HG03159 (cell line): ENCODE measurements at regions not wholly inside any gene's neighbourhood (a gene's known extent, or its start where the extent isn't known, plus 50 kb on each side); places are given as distances from the start of the nearest gene placed in this dataset.
"Not testable (repeated sequence)": the region's sequence is repeated elsewhere in the genome, so short reads cannot be mapped to it uniquely, and the experiment has no call there.

Experiments
- ATAC-seq: cut with Tn5 transposase; IDR thresholded peaks from one replicate; pipeline ENCODE4 v1.9.1; 2021; ENCODE audit warnings: mild to moderate bottlenecking, moderate library complexity; ENCODE audit not compliant: unreplicated experiment

- ATAC-seq = no peak
Measured at GRCh38 chr3:115251509-115251908, 104.4 kb upstream of the ZBTB20 start.

GRCh38 chr3:115252679-115253078, 105.6 kb upstream of the ZBTB20 start:
- ATAC-seq = no peak

GRCh38 chr3:115254492-115255196, 107.6 kb upstream of the ZBTB20 start:
- no peak for ATAC-seq

- no peak for ATAC-seq
Measured at GRCh38 chr3:115255197-115255585, 108.1 kb upstream of the ZBTB20 start.

GRCh38 chr3:115270849-115271248, 123.8 kb upstream of the ZBTB20 start:
- no peak for ATAC-seq

GRCh38 chr3:115272036-115272824, 125.1 kb upstream of the ZBTB20 start:
- no peak for ATAC-seq

GRCh38 chr3:115275896-115276295, 128.8 kb upstream of the ZBTB20 start:
- no peak for ATAC-seq

- ATAC-seq = no peak
Measured at GRCh38 chr3:115279939-115280338, 132.9 kb upstream of the ZBTB20 start.

- no peak for ATAC-seq
Measured at GRCh38 chr3:115280506-115280905, 133.4 kb upstream of the ZBTB20 start.

GRCh38 chr3:115281697-115282675, 134.9 kb upstream of the ZBTB20 start:
- ATAC-seq = no peak

- ATAC-seq = no peak
Measured at GRCh38 chr3:115284980-115285379, 137.9 kb upstream of the ZBTB20 start.

GRCh38 chr3:115286529-115287197, 139.6 kb upstream of the ZBTB20 start:
- no peak for ATAC-seq

GRCh38 chr3:115287198-115287597, 140.1 kb upstream of the ZBTB20 start:
- ATAC-seq = no peak

- ATAC-seq = no peak
Measured at GRCh38 chr3:115292131-115292530, 145.0 kb upstream of the ZBTB20 start.

- no peak for ATAC-seq
Measured at GRCh38 chr3:115292677-115293165, 145.6 kb upstream of the ZBTB20 start.

- no peak for ATAC-seq
Measured at GRCh38 chr3:115293321-115293720, 146.2 kb upstream of the ZBTB20 start.

GRCh38 chr3:115301364-115301860, 154.3 kb upstream of the ZBTB20 start:
- no peak for ATAC-seq

- ATAC-seq = not testable (repeated sequence)
Measured at GRCh38 chr3:115317953-115318352, 170.9 kb upstream of the ZBTB20 start.

GRCh38 chr3:115321400-115321805, 174.3 kb upstream of the ZBTB20 start:
- no peak for ATAC-seq

GRCh38 chr3:115322901-115323300, 175.8 kb upstream of the ZBTB20 start:
- ATAC-seq = no peak
